Fibroblast of skin of right biceps (primary cell): ENCODE measurements at regions not wholly inside any gene's neighbourhood (a gene's known extent, or its start where the extent isn't known, plus 50 kb on each side); places are given as distances from the start of the nearest gene placed in this dataset.
A peak's percentile ranks its signal among the peaks of the same experiment; 100 is the strongest.
"Not testable (repeated sequence)": the region's sequence is repeated elsewhere in the genome, so short reads cannot be mapped to it uniquely, and the experiment has no call there.

Experiments used
- DNase-seq: peaks from one replicate; pipeline ENCODE4 v3.0.0-alpha.2; 2013

GRCh38 chr10:6716516-6716915 lies 136.4 kb upstream of the PRKCQ start:
- DNase-seq, result peak; percentile 75

- DNase-seq, result peak; percentile 24
Observed at GRCh38 chr10:6713716-6714115, 133.6 kb upstream of the PRKCQ start.

- DNase-seq, result no peak
Observed at GRCh38 chr10:6713120-6713519, 133.0 kb upstream of the PRKCQ start.

DNA sequence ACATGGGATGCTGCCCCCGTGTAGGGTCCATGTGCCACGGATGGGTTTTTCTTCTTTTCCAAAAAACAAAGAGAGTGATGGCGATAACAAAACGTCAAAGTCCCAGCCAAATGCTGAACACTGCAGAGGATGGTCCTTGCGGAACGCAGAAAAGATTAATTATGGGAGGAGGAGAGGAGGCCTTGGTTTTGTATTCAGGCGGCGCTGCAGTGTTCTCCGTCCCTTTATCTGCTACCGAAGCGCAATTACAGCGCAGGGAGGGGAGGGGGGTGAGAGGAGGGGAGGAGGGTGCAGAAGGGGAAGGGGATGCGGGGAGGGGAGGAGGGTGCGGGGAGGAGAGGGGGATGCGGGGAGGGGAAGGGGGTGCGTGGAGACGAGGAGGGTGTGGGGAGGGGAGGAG lies 131.8 kb upstream of the PRKCQ start:
- DNase-seq, result no peak

DNA sequence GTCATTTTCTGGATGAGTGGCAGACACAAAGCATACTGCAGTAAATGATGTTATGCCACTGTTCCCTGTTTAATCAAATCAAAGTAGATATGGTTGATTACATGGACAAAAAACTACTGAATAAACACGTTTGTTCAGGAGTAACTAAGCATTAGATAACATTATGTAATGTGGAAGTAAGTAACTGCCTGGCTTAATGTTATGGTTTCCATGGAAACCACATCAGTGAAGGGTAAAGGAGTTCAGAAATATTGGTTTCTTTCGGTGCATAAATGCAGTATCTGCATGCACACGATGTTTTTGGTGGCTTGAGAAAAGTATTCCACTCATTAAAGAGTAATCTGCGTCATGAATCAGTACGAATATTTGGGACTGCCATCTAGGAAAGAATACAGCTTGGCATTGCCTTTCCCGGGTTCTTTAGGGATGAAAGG lies 131.3 kb upstream of the PRKCQ start:
- DNase-seq, result no peak

GRCh38 chr10:6707352-6707751 lies 127.3 kb upstream of the PRKCQ start:
- no peak for DNase-seq

DNA sequence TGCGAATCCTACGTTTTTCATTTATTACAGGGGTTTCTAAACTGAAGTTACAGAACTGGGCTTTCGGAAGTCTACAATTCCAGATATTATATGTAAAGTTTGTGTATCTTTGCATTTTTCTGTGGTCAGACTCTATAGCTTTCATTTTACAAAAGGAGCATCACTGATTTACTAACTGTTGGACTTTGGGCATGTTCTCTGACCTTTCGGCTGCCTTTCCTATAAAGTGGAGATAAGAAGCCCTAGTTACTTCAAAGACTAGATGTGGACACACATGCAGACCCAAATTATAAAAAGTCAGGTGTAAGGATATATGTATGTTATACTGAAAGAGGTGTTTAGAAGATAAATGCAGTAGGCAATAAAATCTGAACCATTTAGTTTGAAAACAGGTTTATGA lies 126.6 kb upstream of the PRKCQ start:
- DNase-seq, result no peak

DNA sequence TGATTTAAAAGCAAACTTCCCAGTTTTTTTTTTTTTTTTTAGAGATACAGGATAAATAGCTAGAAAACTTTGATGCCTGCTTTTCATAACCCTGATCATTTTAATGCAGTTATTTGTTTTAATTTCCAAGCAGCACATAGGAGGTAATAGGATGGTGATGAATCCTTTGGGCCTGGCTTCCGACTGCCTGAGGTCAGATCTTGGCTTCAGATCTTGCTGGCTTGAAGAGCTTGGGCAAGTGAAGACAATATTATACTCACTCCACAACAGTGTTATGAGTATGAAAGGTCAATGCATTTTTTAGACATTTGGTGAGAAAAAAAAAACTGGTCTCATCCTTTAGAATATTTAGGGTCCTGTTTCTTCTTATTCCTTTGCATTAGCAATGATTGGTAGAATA lies 124.8 kb upstream of the PRKCQ start:
- no peak for DNase-seq

DNA sequence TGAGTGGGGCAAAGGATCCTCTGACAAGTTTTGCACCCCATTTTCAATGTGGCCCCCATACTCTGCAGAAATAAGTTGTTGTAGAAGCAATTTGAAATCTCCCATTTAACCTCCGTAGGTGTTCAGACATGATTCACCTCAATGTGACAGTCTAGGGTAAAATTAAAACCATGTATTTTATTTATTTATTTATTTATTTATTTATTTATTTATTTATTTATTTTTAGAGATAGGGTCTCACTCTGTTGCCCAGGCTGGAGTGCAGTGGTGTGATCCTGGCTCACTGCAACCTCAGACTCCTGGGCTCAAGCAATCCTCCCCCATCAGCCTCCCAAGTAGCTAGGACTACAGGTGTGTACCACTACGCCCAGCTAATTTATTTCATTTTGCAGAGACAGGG lies 122.8 kb upstream of the PRKCQ start:
- not testable (repeated sequence) for DNase-seq

GRCh38 chr10:6702030-6702429 lies 122.0 kb upstream of the PRKCQ start:
- no peak for DNase-seq

GRCh38 chr10:6701289-6701688 lies 121.2 kb upstream of the PRKCQ start:
- no peak for DNase-seq

GRCh38 chr10:6700066-6700465 lies 120.0 kb upstream of the PRKCQ start:
- DNase-seq, result no peak

DNA sequence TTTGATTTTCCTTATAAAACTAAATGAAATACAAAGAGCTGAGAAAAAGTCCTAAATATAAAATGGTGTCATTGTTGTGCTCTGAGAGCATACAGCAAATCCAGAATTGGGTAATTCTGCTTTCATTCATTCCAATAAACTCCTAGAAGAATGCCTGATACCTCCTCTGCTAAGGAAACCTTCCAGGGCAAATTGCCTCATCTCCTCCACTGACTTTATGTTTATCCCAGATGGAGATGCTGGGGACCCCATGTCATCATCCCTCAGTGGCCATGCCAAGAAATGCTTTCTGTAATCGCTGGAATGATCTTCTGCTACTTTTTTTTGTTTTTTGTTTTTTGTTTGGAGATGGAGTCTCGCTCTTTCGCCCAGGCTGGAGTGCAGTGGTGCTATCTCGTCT lies 119.3 kb upstream of the PRKCQ start:
- DNase-seq, result no peak

DNA sequence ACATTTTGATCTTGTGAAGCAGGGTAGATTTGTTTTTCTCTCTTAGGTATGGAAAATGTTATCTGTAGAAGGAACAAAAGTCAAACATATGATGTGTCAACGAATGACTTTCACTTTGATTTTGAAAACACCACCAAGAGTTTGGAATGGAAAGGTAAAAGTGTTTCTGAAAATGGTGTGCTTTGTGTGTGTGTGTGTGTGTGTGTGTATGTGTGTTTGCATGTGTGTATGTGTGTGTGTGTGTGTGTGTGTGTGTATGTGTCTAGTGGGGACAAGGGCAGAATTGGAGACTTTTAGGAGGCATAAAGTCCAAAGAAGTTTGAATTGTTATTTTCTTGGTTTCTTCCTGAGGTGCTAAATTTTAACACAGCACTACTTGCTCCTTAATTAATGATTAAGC lies 115.4 kb upstream of the PRKCQ start:
- no peak for DNase-seq

DNA sequence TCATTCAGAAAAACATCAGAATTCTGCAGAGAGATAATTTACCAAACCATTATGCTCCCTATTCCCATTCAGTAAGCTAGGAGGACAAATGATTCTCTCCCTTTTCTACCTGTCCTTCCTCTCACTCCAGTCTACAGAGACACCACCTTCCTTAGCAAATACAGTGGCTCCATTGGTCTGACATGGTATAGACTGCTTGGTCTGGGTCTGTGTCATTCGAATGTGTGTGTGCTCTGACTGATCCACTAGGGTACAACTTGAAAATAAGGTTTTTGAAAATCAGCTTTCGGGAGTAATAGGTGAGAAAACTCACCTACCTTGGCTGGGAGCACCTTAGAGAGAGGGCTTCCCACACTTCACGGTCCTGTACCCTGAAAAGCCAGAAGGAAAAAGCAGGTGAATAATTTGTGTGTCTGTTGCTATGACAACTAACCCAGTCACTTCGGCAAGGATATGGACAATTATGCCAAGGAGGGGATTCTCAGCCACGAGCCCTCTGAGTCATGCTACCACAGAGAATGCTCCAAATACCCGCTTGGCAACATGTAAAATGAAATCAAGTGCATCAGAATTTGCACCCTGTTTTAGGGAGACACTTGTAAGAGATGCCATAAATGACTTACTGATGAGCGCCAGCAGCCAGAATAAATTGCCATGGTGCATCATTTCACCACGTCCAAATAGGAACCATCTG lies 114.5 kb upstream of the PRKCQ start:
- peak; percentile 46 for DNase-seq

- no peak for DNase-seq
Observed at GRCh38 chr10:6692856-6693255, 112.8 kb upstream of the PRKCQ start.

- no peak for DNase-seq
Observed at GRCh38 chr10:6692103-6692502, 112.0 kb upstream of the PRKCQ start.

- no peak for DNase-seq
Observed at GRCh38 chr10:6689036-6689435, 109.0 kb upstream of the PRKCQ start.

DNA sequence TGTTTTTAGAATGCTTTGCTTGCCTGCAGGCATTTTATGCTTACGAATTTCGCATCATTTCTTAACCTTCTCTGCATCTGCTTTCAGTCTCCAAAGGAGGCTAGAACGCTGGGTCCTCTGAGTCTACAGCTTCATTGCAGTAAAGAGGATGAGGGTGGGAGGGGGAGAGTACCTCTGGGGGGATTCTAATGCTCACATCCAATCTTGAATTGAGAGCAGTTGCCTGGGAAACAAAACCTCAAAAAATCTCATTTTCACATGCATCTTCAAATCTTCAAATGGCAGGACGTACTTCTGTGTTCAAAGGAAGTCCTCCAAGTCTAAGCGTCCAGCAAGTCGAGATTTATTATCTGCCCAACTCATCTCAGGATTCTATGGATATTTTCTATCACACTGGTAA lies 100.7 kb upstream of the PRKCQ start:
- no peak for DNase-seq

GRCh38 chr10:6678956-6679355 lies 98.9 kb upstream of the PRKCQ start:
- no peak for DNase-seq

GRCh38 chr10:6678211-6678803 lies 98.2 kb upstream of the PRKCQ start:
- DNase-seq, result peak; percentile 28

DNA sequence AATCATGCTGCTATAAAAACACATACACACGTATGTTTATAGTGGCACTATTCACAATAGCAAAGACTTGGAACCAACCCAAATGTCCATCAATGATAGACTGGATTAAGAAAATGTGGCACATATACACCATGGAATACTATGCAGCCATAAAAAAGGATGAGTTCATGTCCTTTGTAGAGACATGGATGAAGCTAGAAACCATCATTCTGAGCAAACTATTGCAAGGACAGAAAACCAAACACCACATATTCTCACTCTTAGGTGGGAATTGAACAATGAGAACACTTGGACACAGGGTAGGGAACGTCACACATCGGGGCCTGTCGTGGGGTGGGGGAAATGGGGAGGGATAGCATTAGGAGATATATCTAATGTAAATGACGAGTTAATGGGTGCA lies 97.1 kb upstream of the PRKCQ start:
- DNase-seq, result not testable (repeated sequence)

DNA sequence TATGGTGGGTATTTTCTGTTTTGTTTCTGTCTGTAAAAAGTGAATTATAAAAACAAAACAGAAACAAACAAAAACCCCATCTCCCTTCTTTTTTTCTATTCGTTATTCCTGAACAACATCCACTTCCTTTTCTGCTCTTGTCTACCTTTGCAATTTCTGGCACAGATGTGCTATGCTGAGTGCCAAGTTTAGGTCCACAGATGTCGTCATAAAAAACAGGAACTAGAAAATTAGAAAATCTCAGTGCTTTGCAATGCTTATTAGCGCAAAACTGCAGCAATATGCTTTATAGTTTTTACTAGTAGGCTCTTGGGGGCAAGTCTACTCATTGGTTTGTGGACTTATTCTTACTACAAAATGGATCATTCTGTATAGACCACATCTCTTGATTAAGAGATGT lies 94.2 kb upstream of the PRKCQ start:
- DNase-seq, result no peak

DNA sequence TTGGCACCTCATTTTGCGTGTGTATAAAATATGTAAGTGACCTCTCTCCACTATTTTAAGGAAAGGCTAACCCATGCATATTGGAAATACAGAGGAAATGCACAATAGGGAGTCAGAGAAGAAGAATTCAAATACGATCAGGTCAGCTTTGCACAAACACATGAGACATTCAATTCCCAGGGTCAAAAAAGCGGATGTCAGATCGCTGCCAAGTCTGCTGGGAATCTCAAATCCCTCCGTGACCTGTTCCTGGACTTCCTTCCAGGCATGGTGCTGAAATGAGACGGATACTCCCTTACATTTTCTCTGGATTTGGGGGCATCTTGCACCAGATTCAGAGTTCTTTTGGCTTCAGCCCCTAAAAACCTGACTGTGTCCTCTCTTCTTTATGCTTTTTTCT lies 91.9 kb upstream of the PRKCQ start:
- DNase-seq, result no peak

GRCh38 chr10:6669269-6669859 lies 89.3 kb upstream of the PRKCQ start:
- peak; percentile 50 for DNase-seq
